Vagina (tissue), 2 donors: ENCODE measurements at regions not wholly inside any gene's neighbourhood (a gene's known extent, or its start where the extent isn't known, plus 50 kb on each side); places are given as distances from the start of the nearest gene placed in this dataset.

Experiments used
- DNase-seq, 2 donors: peaks; one replicate each; pipeline ENCODE4 v3.0.0-alpha.2; 2017; ENCODE audit errors: extremely low spot score in 2 of 2
- H3K27ac ChIP-seq: fragments of 200-600 bp; sonication (generic); one replicate; pipeline ENCODE4 v1.5.1; 2019
- H3K27me3 ChIP-seq: fragments of 200-600 bp; sonication (generic); one replicate; pipeline ENCODE4 v1.5.1; 2019
- H3K36me3 ChIP-seq, 2 donors: fragments of 200-600 bp; sonication (generic); one replicate each; pipeline ENCODE4 v1.5.1; 2017 to 2019
- H3K4me1 ChIP-seq: fragments of 200-600 bp; sonication (generic); one replicate; pipeline ENCODE4 v1.5.1; 2019
- H3K4me3 ChIP-seq, 2 donors: fragments of 200-600 bp; sonication (generic); 1 replicate in 1 of 2; 2 replicates in 1 of 2; pipeline ENCODE4 v1.5.1; 2016 to 2019
- H3K9me3 ChIP-seq: fragments of 200-600 bp; sonication (generic); one replicate; pipeline ENCODE4 v1.5.1; 2019
- CTCF ChIP-seq, 3 experiments: fragments of 450-650 bp in 2 of 3; fragments of 200-600 bp in 1 of 3; sonication (generic) in 1 of 3; IDR thresholded peaks; one replicate each; pipeline ENCODE4 v1.5.1; 2017 to 2019; ENCODE audit warnings: antibody characterized with exemption in 3 of 3, mild to moderate bottlenecking in 2 of 3, moderate library complexity in 2 of 3
- POLR2A ChIP-seq, 2 donors: fragments of 450-650 bp; IDR thresholded peaks; one replicate each; pipeline ENCODE4 v1.6.1; 2017; ENCODE audit warnings: antibody characterized with exemption in 2 of 2, mild to moderate bottlenecking in 2 of 2, moderate library complexity in 2 of 2
- POLR2AphosphoS5 ChIP-seq, 2 donors: sonication (generic); formaldehyde crosslinking; IDR thresholded peaks; one replicate each; pipeline ENCODE4 v1.9.0; 2017; ENCODE audit warnings: antibody characterized with exemption in 2 of 2, mild to moderate bottlenecking in 2 of 2, low read depth in 1 of 2; ENCODE audit not compliant: insufficient read depth in 1 of 2
- intact Hi-C: fragments of 100-400 bp; cut with DNase I; formaldehyde crosslinking; loops from one replicate; pipeline ENCODE4 v1.15.1; 2023

- Histone ChIP-seq H3K36me3 (no peaks in the 10 kb centered on the region), H3K4me3 (no peak overlapping the region), H3K9me3 (no peaks in the 10 kb centered on the region), H3K4me1 (no peaks in the 10 kb centered on the region), H3K27ac (no peak overlapping the region), H3K27me3 (no peaks in the 10 kb centered on the region)
- no peak for DNase-seq
- intact Hi-C loops = no loop called here
- TF ChIP-seq POLR2A (IDR thresholded peaks at IDR 0.05) (no peak), POLR2AphosphoS5 (IDR thresholded peaks at IDR 0.05; ENCODE audit: insufficient read depth in 1 of 2, low read depth in 1 of 2) (no peak), CTCF (IDR thresholded peaks at IDR 0.05) (no peak)
Observed at GRCh38 chr2:58574873-58575272, 333.7 kb upstream of the FANCL start.

GRCh38 chr2:58572731-58573130 is 331.6 kb upstream of the FANCL start:
- no peak overlapping the region for H3K4me3 ChIP-seq
- no peaks in the 10 kb centered on the region for H3K9me3 ChIP-seq
- no peaks in the 10 kb centered on the region for H3K4me1 ChIP-seq
- H3K27ac ChIP-seq = no peak overlapping the region
- H3K27me3 ChIP-seq = no peaks in the 10 kb centered on the region
- TF ChIP-seq POLR2AphosphoS5 (IDR thresholded peaks at IDR 0.05; ENCODE audit: insufficient read depth in 1 of 2, low read depth in 1 of 2) = no peak
- TF ChIP-seq CTCF (IDR thresholded peaks at IDR 0.05) = no peak
- TF ChIP-seq POLR2A (IDR thresholded peaks at IDR 0.05) = no peak
- no peaks in the 10 kb centered on the region for H3K36me3 ChIP-seq
- no peak for DNase-seq
- intact Hi-C loops = no loop called here

GRCh38 chr2:58571181-58571852 is 330.2 kb upstream of the FANCL start:
- intact Hi-C loops = no loop called here
- Histone ChIP-seq H3K4me1 (no peaks in the 10 kb centered on the region), H3K9me3 (no peaks in the 10 kb centered on the region), H3K4me3 (no peak overlapping the region), H3K27me3 (no peaks in the 10 kb centered on the region), H3K36me3 (no peaks in the 10 kb centered on the region), H3K27ac (no peak overlapping the region)
- no peak for DNase-seq
- TF ChIP-seq POLR2AphosphoS5 (IDR thresholded peaks at IDR 0.05; ENCODE audit: insufficient read depth in 1 of 2, low read depth in 1 of 2) = no peak
- peak in 2 of 3 experiments; percentile 36 to 40 for TF ChIP-seq CTCF (IDR thresholded peaks at IDR 0.05)
- no peak for TF ChIP-seq POLR2A (IDR thresholded peaks at IDR 0.05)

GRCh38 chr2:58569475-58570185 is 328.5 kb upstream of the FANCL start:
- intact Hi-C loops = no loop called here
- H3K4me1 ChIP-seq = no peaks in the 10 kb centered on the region
- no peaks in the 10 kb centered on the region for H3K9me3 ChIP-seq
- no peaks in the 10 kb centered on the region for H3K27me3 ChIP-seq
- no peak overlapping the region for H3K4me3 ChIP-seq
- TF ChIP-seq POLR2A (IDR thresholded peaks at IDR 0.05) (no peak), POLR2AphosphoS5 (IDR thresholded peaks at IDR 0.05; ENCODE audit: insufficient read depth in 1 of 2, low read depth in 1 of 2) (no peak), CTCF (IDR thresholded peaks at IDR 0.05) (no peak)
- H3K27ac ChIP-seq = no peak overlapping the region
- H3K36me3 ChIP-seq = no peaks in the 10 kb centered on the region
- DNase-seq = no peak

GRCh38 chr2:58568901-58569300 is 327.8 kb upstream of the FANCL start:
- no peaks in the 10 kb centered on the region for H3K4me1 ChIP-seq
- DNase-seq = no peak
- H3K36me3 ChIP-seq = no peaks in the 10 kb centered on the region
- H3K4me3 ChIP-seq = no peak overlapping the region
- no peaks in the 10 kb centered on the region for H3K9me3 ChIP-seq
- intact Hi-C loops = no loop called here
- no peaks in the 10 kb centered on the region for H3K27me3 ChIP-seq
- TF ChIP-seq POLR2A (IDR thresholded peaks at IDR 0.05) = no peak
- TF ChIP-seq CTCF (IDR thresholded peaks at IDR 0.05) = no peak
- no peak for TF ChIP-seq POLR2AphosphoS5 (IDR thresholded peaks at IDR 0.05; ENCODE audit: insufficient read depth in 1 of 2, low read depth in 1 of 2)
- H3K27ac ChIP-seq = no peak overlapping the region
